Neural crest cell (in vitro differentiated cells): ENCODE measurements at regions not wholly inside any gene's neighbourhood (a gene's known extent, or its start where the extent isn't known, plus 50 kb on each side); places are given as distances from the start of the nearest gene placed in this dataset.

Experiments used
- DNase-seq: peaks from one replicate; pipeline ENCODE4 v3.0.0; 2021; ENCODE audit warnings: low read depth, mixed read lengths, low spot score
- H3K27ac Mint-ChIP-seq: one replicate; pipeline ENCODE4 v1.8.0; 2021; ENCODE audit warnings: mild to moderate bottlenecking, mixed read lengths; ENCODE audit not compliant: unreplicated experiment
- H3K27me3 Mint-ChIP-seq: 2 replicates; pipeline ENCODE4 v1.8.0; 2021; ENCODE audit warnings: low read depth, mild to moderate bottlenecking, mixed read lengths
- H3K36me3 Mint-ChIP-seq: 2 replicates; pipeline ENCODE4 v1.8.0; 2021; ENCODE audit warnings: low read depth, mild to moderate bottlenecking, mixed read lengths
- H3K4me1 Mint-ChIP-seq: 2 replicates; pipeline ENCODE4 v1.8.0; 2021; ENCODE audit warnings: mixed read lengths
- H3K4me3 Mint-ChIP-seq: one replicate; pipeline ENCODE4 v1.8.0; 2021; ENCODE audit warnings: mild to moderate bottlenecking, mixed read lengths
- H3K9me3 Mint-ChIP-seq: 2 replicates; pipeline ENCODE4 v1.8.0; 2021; ENCODE audit warnings: mixed read lengths
- CTCF ChIP-seq: fragments of 200-600 bp; sonication (generic); conservative IDR thresholded peaks from 2 replicates; pipeline ENCODE4 v1.5.0; 2021; ENCODE audit warnings: antibody characterized with exemption, mild to moderate bottlenecking

DNA sequence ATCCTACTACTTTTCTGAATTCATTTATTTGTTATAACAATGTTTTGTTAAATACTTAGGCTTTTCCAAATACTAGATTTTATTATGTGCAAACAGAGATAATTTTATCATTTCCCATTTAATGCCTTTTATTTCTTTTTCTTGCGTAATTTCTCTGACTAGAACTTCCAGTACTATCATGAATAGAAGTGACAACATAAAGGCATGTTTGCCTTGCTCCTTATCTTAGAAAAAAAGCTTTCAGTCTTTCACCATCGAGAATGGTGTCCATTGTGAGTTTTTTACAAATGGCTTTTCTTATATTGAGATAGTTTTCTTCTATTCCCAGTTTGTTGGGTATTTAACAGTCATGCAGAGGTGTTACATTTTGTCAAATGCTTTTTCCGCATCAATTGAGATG is 453.1 kb upstream of the ZP4 start:
- no peak overlapping the region for H3K27ac Mint-ChIP-seq
- H3K4me1 Mint-ChIP-seq = no peaks in the 10 kb centered on the region
- no peak for DNase-seq
- no peak for TF ChIP-seq CTCF
- no peaks in the 10 kb centered on the region for H3K36me3 Mint-ChIP-seq
- H3K27me3 Mint-ChIP-seq = no peaks in the 10 kb centered on the region
- no peak overlapping the region for H3K4me3 Mint-ChIP-seq
- H3K9me3 Mint-ChIP-seq = peaks cover 3% of the 10 kb centered on the region

DNA sequence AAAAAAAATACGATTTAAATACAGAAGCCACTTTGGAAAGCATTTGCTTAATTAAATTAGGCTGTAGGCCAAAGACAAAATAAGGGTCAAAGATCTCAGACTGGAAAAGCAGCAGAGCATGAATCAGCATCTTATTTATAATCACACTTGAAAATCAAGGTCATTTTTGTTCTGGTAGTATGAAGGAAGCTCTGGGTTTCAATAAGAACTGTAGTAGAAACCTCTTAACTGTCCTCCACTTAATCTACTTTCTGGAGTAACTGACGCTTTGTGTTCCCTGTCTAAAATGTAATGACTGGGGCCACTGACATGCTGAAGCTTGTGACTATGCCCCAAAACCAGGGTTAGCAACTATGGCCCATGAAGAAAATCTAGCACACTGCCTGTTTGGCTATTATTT is 450.7 kb upstream of the ZP4 start:
- peaks cover 6% of the 10 kb centered on the region for H3K9me3 Mint-ChIP-seq
- TF ChIP-seq CTCF = no peak
- H3K4me3 Mint-ChIP-seq = no peak overlapping the region
- no peak for DNase-seq
- H3K27me3 Mint-ChIP-seq = no peaks in the 10 kb centered on the region
- no peaks in the 10 kb centered on the region for H3K4me1 Mint-ChIP-seq
- H3K27ac Mint-ChIP-seq = no peak overlapping the region
- H3K36me3 Mint-ChIP-seq = peaks cover 3% of the 10 kb centered on the region

- Mint-ChIP-seq H3K9me3 (peaks cover 6% of the 10 kb centered on the region), H3K27ac (no peak overlapping the region), H3K27me3 (no peaks in the 10 kb centered on the region), H3K36me3 (peaks cover 3% of the 10 kb centered on the region), H3K4me3 (no peak overlapping the region), H3K4me1 (no peaks in the 10 kb centered on the region)
- no peak for DNase-seq
- no peak for TF ChIP-seq CTCF
Observed at GRCh38 chr1:238340989-238341388, 450.3 kb upstream of the ZP4 start.

GRCh38 chr1:238336531-238336930 is 445.8 kb upstream of the ZP4 start:
- Mint-ChIP-seq H3K9me3 (peaks cover 3% of the 10 kb centered on the region), H3K27me3 (no peaks in the 10 kb centered on the region), H3K4me3 (no peak overlapping the region), H3K4me1 (no peaks in the 10 kb centered on the region), H3K36me3 (peaks cover 3% of the 10 kb centered on the region), H3K27ac (no peak overlapping the region)
- DNase-seq = no peak
- no peak for TF ChIP-seq CTCF

DNA sequence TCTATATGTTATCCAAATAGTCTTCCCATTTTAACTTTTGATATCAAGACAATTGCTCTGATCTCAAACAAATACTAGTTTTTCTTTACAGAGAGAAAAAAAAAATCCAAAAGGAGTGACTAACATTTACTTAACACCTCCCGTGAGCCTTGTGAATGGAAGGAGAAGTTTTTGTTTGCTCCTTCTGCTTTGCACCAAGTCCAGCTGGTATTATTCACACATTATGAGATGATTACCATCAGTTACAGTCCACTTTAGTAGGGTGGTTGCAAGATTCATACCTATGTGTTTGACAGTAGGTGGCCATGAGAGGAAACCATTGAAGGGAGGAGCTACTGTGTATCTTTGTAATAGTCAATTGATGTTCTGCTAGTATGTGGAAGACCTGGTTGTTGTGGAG is 443.4 kb upstream of the ZP4 start:
- no peaks in the 10 kb centered on the region for H3K27me3 Mint-ChIP-seq
- H3K27ac Mint-ChIP-seq = no peak overlapping the region
- DNase-seq = no peak
- H3K4me1 Mint-ChIP-seq = no peaks in the 10 kb centered on the region
- H3K4me3 Mint-ChIP-seq = no peak overlapping the region
- H3K36me3 Mint-ChIP-seq = peaks cover 3% of the 10 kb centered on the region
- H3K9me3 Mint-ChIP-seq = peaks cover 3% of the 10 kb centered on the region
- no peak for TF ChIP-seq CTCF

- DNase-seq = no peak
- Mint-ChIP-seq H3K9me3 (no peaks in the 10 kb centered on the region), H3K27me3 (no peaks in the 10 kb centered on the region), H3K4me1 (no peaks in the 10 kb centered on the region), H3K4me3 (no peak overlapping the region), H3K36me3 (no peaks in the 10 kb centered on the region), H3K27ac (no peak overlapping the region)
- no peak for TF ChIP-seq CTCF
Observed at GRCh38 chr1:238331557-238331956, 440.8 kb upstream of the ZP4 start.
